ENCODE measurements at regions not wholly inside any gene's neighbourhood (a gene's known extent, or its start where the extent isn't known, plus 50 kb on each side); places are given as distances from the start of the nearest gene placed in this dataset.
"Not testable (repeated sequence)": the region's sequence is repeated elsewhere in the genome, so short reads cannot be mapped to it uniquely, and the experiment has no call there.

- not testable (repeated sequence) for FAIRE-seq
These were observed 159.9 kb downstream of the POTEH start for GRCh38 chr22:15849772-15850171.

GRCh38 chr22:15853716-15854373, 164.0 kb downstream of the POTEH start:
- FAIRE-seq: not testable (repeated sequence)

GRCh38 chr22:15854421-15854820, 164.6 kb downstream of the POTEH start:
- FAIRE-seq: not testable (repeated sequence)

DNA sequence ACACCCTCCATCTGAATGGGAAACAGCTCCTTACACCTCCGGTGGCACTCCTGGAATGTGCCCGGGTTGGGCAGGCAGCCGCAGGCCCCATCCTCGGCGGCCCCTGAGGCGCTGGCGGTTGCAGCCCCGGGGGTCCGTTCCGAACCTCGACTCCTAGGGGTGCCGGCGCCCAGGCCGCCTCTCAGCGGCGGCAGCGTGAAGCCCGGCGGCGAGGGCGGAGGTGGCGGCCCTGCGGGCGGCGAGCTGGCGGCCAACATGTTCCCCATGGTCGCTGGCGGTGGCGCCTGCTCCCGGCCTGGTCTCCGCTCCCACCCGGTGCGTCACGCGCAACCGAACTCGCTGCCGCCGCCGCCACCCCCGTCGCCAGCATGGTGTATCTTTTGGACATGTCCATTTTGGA, 165.2 kb downstream of the POTEH start:
- FAIRE-seq: not testable (repeated sequence)

GRCh38 chr22:15880926-15881325, 191.1 kb downstream of the POTEH start:
- FAIRE-seq: not testable (repeated sequence)

DNA sequence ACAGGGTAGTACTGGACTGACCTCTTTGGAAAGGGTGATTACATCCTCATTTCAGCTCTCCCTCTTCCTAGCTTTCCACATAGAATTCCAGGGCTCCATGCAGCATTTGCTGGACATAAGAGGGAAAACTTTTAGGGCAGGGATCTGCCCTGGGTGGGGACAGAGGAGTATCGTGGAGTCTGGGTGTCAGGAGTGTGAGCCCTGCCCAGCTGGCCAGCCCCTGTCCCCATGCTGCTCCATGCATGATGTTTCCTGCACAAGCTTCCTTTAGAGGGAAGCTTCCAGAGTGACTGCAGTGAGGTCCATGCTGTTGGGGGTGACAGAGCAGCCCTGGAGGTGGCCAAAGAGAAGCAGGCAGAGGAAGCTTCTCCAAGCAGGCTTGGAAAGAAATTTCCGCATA, 214.5 kb downstream of the POTEH start:
- not testable (repeated sequence) for FAIRE-seq

DNA sequence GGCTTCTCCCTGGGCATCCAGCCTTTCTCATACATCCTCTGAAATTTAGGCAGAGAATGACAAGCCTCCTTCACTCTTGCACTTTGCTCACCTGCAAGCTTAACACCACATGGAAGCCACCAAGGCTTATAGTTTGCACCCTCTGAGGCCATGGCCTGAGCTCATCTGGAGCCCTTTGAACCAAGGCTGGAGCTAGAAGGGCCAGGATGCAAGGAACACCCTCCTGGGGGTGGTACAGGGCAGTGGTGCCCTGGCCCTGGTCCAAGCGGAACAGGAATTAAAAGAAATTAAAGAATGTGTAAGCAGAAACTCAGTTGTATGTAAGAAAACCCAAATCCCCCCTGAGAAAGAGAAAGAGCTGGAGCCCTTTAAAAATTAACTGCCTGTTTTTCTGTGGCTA, 221.9 kb downstream of the POTEH start:
- not testable (repeated sequence) for FAIRE-seq

- not testable (repeated sequence) for FAIRE-seq
These were observed 229.3 kb downstream of the POTEH start for GRCh38 chr22:15919120-15919519.

DNA sequence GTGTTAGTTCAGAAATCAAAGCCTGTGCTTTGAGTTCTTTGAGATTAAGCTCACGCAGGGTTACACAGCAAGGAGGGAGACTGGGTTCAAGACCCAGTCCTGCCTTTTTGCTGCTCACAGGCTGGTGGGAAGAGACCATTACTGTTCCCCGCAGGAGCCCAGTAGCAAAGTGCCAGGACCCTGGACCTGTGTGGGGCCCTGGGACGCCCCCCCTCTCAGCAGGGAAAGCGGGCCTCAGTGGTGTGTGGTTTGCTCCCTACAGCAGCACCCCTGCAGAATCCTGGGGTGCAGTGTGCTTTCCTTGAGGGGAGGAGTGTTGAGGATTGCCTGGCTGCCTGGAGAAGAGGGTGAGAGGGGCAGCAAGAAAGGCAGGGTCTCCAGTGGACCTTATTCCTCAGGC, 231.1 kb downstream of the POTEH start:
- FAIRE-seq: not testable (repeated sequence)

DNA sequence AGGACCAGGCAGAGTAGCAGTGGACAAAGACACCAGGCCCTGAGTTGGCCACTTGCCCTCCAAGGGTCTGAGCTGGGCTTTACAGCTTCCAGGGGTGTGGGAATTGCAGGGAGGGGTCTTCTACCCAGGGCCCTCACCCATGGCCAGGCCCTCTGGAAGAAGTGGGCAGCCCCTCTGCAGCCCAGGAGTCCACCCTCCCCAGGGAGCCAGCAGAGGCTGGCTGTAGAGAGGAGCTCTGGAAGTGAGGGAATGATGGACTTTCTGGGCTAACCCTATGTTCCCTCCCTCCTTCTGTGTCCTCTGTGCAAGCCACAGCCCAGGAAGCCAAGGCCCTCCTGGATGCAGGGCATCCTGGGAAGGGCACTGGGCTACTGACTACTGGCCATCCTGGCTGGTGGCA, 232.3 kb downstream of the POTEH start:
- not testable (repeated sequence) for FAIRE-seq

- not testable (repeated sequence) for FAIRE-seq
These were observed 232.8 kb downstream of the POTEH start for GRCh38 chr22:15922666-15923065.

DNA sequence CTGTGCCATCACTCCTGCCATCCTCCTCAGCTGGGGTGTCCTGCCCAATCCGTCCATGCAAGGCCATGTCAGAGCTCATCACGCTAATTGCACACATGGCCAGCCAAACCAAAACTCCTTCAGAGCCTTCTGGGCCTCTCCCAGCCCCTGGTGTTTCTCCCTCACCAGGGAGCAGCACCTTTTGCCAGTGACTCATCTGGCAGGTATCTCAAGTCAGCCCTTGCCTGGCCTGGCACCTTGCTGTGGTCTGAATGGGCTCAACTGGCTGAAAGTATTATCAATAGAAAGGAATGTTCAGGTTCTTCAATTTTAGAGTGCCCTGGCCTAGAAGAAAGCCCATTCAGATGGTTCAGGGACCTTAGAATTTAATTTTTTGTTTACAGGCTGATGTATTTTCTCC, 235.0 kb downstream of the POTEH start:
- not testable (repeated sequence) for FAIRE-seq

DNA sequence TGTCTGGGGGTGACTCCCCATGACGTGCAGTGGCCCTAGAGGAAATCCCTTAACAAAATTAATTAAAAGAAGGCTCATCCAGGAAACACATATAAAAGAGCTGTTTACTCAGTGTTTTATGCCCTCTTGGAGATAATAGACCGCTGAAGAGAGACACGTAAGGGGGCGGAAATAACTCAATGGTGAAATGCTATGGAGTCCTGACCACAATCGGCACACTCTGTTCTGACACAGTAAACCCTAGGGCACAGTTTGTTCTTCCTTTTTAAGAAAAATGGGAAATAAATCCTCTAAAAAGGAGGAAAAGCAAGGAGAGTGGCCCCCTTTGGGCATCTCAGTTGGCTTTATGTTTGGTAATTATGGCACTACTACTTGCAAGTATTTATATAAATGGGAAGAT, 237.3 kb downstream of the POTEH start:
- not testable (repeated sequence) for FAIRE-seq
